ENCODE measurements at regions not wholly inside any gene's neighbourhood (a gene's known extent, or its start where the extent isn't known, plus 50 kb on each side); places are given as distances from the start of the nearest gene placed in this dataset.

GRCh38 chr7:32415519-32415918 is 74.7 kb downstream of the LSM5 start:
- no peaks in the 10 kb centered on the region for H3K36me3 ChIP-seq (ENCODE audit: control insufficient read depth in 2 of 3, insufficient read depth in 3 of 3, low read length in 3 of 3)
- intact Hi-C loops (cut with DNase I): no loop called here
- no peak overlapping the region for H3K9ac ChIP-seq (ENCODE audit: low read length in 3 of 3)
- H3K27ac ChIP-seq (ENCODE audit: low read depth in 2 of 2, low read length in 2 of 2): no peak overlapping the region
- no peak overlapping the region for H3K4me3 ChIP-seq (ENCODE audit: low read length in 3 of 3)
- no peaks in the 10 kb centered on the region for H3K9me3 ChIP-seq (ENCODE audit: control insufficient read depth in 2 of 3, insufficient read depth in 1 of 3, low read length in 3 of 3)
- H3K4me1 ChIP-seq (ENCODE audit: control insufficient read depth in 2 of 3, insufficient read depth in 2 of 3, low read depth in 1 of 3, low read length in 3 of 3): no peaks in the 10 kb centered on the region
- FAIRE-seq: no peak
- no peaks in the 10 kb centered on the region for H3K27me3 ChIP-seq (ENCODE audit: control insufficient read depth, insufficient read depth, low read length)
- TF ChIP-seq, protein P1, sequence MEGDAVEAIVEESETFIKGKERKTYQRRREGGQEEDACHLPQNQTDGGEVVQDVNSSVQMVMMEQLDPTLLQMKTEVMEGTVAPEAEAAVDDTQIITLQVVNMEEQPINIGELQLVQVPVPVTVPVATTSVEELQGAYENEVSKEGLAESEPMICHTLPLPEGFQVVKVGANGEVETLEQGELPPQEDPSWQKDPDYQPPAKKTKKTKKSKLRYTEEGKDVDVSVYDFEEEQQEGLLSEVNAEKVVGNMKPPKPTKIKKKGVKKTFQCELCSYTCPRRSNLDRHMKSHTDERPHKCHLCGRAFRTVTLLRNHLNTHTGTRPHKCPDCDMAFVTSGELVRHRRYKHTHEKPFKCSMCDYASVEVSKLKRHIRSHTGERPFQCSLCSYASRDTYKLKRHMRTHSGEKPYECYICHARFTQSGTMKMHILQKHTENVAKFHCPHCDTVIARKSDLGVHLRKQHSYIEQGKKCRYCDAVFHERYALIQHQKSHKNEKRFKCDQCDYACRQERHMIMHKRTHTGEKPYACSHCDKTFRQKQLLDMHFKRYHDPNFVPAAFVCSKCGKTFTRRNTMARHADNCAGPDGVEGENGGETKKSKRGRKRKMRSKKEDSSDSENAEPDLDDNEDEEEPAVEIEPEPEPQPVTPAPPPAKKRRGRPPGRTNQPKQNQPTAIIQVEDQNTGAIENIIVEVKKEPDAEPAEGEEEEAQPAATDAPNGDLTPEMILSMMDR (IDR thresholded peaks at IDR 0.05; ENCODE audit: borderline replicate concordance, extremely low read depth, insufficient read depth): no peak
- DNase-seq: no peak

DNA sequence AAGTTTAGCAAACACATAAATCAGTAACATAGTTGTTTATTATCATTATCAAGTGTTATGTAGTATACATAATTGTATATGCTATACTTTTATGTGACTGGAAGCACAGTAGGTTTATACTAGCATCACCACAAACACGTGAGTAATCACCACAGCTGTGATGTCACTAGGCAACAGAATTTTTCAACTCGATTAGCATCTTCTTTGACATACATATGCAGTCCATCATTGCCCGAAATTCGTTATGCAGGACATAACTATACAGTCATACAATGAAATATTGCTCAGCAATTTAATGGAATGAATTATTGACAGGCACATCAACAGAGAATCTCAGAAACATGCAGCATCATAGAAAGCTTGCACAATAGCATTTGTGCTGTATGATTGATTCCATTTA is 77.7 kb downstream of the LSM5 start:
- Histone ChIP-seq H3K4me3 (ENCODE audit: low read length in 3 of 3) (no peak overlapping the region), H3K9me3 (ENCODE audit: control insufficient read depth in 2 of 3, insufficient read depth in 1 of 3, low read length in 3 of 3) (no peaks in the 10 kb centered on the region), H3K27ac (ENCODE audit: low read depth in 2 of 2, low read length in 2 of 2) (no peak overlapping the region), H3K27me3 (ENCODE audit: control insufficient read depth, insufficient read depth, low read length) (no peaks in the 10 kb centered on the region), H3K36me3 (ENCODE audit: control insufficient read depth in 2 of 3, insufficient read depth in 3 of 3, low read length in 3 of 3) (no peaks in the 10 kb centered on the region), H3K9ac (ENCODE audit: low read length in 3 of 3) (no peak overlapping the region), H3K4me1 (ENCODE audit: control insufficient read depth in 2 of 3, insufficient read depth in 2 of 3, low read depth in 1 of 3, low read length in 3 of 3) (no peaks in the 10 kb centered on the region)
- TF ChIP-seq, protein P1 (IDR thresholded peaks at IDR 0.05; ENCODE audit: borderline replicate concordance, extremely low read depth, insufficient read depth): no peak
- FAIRE-seq (no peak), DNase-seq (no peak)
- intact Hi-C loops (cut with DNase I): no loop called here

- Histone ChIP-seq H3K27me3 (ENCODE audit: control insufficient read depth, insufficient read depth, low read length) (no peaks in the 10 kb centered on the region), H3K9ac (ENCODE audit: low read length in 3 of 3) (no peak overlapping the region), H3K9me3 (ENCODE audit: control insufficient read depth in 2 of 3, insufficient read depth in 1 of 3, low read length in 3 of 3) (no peaks in the 10 kb centered on the region), H3K27ac (ENCODE audit: low read depth in 2 of 2, low read length in 2 of 2) (no peak overlapping the region), H3K4me1 (ENCODE audit: control insufficient read depth in 2 of 3, insufficient read depth in 2 of 3, low read depth in 1 of 3, low read length in 3 of 3) (no peaks in the 10 kb centered on the region), H3K36me3 (ENCODE audit: control insufficient read depth in 2 of 3, insufficient read depth in 3 of 3, low read length in 3 of 3) (no peaks in the 10 kb centered on the region), H3K4me3 (ENCODE audit: low read length in 3 of 3) (no peak overlapping the region)
- DNase-seq: no peak
- intact Hi-C loops (cut with DNase I): no loop called here
- TF ChIP-seq, protein P1 (IDR thresholded peaks at IDR 0.05; ENCODE audit: borderline replicate concordance, extremely low read depth, insufficient read depth): no peak
- FAIRE-seq: no peak
These were observed 79.6 kb downstream of the LSM5 start for GRCh38 chr7:32410545-32410944.

DNA sequence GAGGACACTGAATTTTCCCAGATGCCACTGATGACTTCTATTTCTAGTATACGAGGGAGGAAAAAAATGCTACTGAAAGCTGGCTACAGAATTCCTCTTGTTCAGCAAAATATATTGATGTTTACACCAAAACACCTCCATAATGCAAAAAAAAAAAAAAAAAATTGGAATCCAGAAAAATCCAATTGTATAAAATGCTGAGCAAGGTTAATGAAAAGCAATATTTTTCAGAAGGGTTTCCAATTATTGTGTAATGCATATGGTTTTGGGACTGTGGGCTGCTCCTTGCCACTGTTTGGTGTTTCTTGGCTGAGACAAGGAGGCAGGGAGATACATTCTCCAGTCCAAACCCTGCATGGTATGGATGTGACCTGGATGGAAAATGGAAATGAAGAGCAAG is 83.8 kb downstream of the LSM5 start:
- TF ChIP-seq, protein P1 (IDR thresholded peaks at IDR 0.05; ENCODE audit: borderline replicate concordance, extremely low read depth, insufficient read depth): no peak
- H3K27ac ChIP-seq (ENCODE audit: low read depth in 2 of 2, low read length in 2 of 2): no peak overlapping the region
- H3K9me3 ChIP-seq (ENCODE audit: control insufficient read depth in 2 of 3, insufficient read depth in 1 of 3, low read length in 3 of 3): no peaks in the 10 kb centered on the region
- no peak for DNase-seq
- no peak overlapping the region for H3K9ac ChIP-seq (ENCODE audit: low read length in 3 of 3)
- H3K27me3 ChIP-seq (ENCODE audit: control insufficient read depth, insufficient read depth, low read length): no peaks in the 10 kb centered on the region
- intact Hi-C loops (cut with DNase I): no loop called here
- no peak for FAIRE-seq
- no peak overlapping the region for H3K4me3 ChIP-seq (ENCODE audit: low read length in 3 of 3)
- no peaks in the 10 kb centered on the region for H3K36me3 ChIP-seq (ENCODE audit: control insufficient read depth in 2 of 3, insufficient read depth in 3 of 3, low read length in 3 of 3)
- no peaks in the 10 kb centered on the region for H3K4me1 ChIP-seq (ENCODE audit: control insufficient read depth in 2 of 3, insufficient read depth in 2 of 3, low read depth in 1 of 3, low read length in 3 of 3)
